ENCODE measurements at regions not wholly inside any gene's neighbourhood (a gene's known extent, or its start where the extent isn't known, plus 50 kb on each side); places are given as distances from the start of the nearest gene placed in this dataset.
"Not testable (repeated sequence)": the region's sequence is repeated elsewhere in the genome, so short reads cannot be mapped to it uniquely, and the experiment has no call there.

DNA sequence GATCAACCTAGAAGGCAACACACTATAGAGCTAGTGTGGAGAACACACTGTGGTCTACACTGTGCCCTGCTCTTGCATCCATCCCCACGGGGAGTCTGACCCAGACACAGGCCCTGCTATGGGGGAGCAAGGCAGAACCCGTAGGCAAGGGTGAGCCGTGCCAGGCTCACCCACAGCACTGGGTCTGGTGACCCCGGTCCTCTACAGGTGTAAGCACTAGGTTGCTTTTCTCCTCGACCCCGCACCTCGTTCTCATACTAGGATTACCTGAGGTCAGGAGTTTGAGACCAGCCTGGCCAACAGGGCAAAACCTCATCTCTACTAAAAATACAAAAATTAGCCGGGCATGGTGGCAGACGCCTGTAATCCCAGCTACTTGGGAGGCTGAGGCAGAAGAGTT, 286.0 kb downstream of the GOLGA6L6 start:
- CTCF ChIA-PET (ENCODE audit: partially characterized antibody) = interaction anchor here (0.6 kb wide), 1 partner anchor 26 kb away, joined by 3 read pairs; no protein-coding TSS in a partner anchor

DNA sequence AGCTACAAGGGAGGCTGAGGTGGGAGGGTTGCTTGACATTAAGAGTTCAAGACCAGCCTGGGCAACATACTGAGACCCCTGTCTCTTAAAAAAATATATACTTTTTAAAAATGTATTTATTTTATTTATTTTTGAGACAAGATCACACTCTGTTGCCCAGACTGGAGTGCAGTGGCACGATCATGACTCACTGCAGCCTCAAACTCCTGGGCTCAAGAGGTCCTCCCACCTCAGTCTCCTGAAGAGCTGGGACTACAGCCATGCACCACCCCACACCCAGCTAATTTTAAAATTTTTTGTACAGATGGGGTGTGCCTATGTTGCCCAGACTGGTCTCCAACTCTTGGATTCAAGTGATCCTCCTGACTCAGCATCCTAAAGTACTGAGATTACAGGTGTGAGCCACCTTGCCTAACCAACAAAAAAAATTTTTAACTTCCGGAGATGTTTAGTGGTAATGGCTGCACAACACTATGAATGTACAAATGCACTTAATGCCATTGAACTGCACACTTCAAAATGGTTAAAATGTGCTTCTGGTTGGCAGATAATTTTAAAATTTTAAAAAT, 288.5 kb downstream of the GOLGA6L6 start:
- H3K9me3 ChIP-seq (ENCODE audit: insufficient read depth in 2 of 2, low read depth in 1 of 2, low read length in 1 of 2) = peaks cover 8 to 80% of the 10 kb centered on the region in 2 experiments
- H3K23ac ChIP-seq (ENCODE audit: insufficient read length) = not testable (repeated sequence)
- WGBS, 2 experiments (ENCODE audit: extremely low coverage in 1 of 2, insufficient coverage in 1 of 2, insufficient read length in 1 of 2, insufficient replicate concordance in 2 of 2, low coverage in 1 of 2, low lambda C conversion rate in 2 of 2, missing lambda C conversion rate in 1 of 2) = 59% methylated on average over 2 of the region's 2 CpGs; no CpG with 5 or more reads in 1 of the 2 experiments

More for the DNA sequence above, 286.0 kb downstream of the GOLGA6L6 start:
- H3K4me3 ChIP-seq (ENCODE audit: extremely low read depth in 1 of 4, insufficient read depth in 2 of 4, low read depth in 3 of 4, low read length in 4 of 4); H3K23me2 ChIP-seq (ENCODE audit: low read depth, low read length); FAIRE-seq; H3K4me2 ChIP-seq (ENCODE audit: insufficient read depth in 1 of 2, low read depth in 2 of 2, low read length in 2 of 2); H3K14ac ChIP-seq (ENCODE audit: insufficient read length); H2AFZ ChIP-seq (ENCODE audit: low read length); H3K4me1 ChIP-seq (replicated peaks in 1 of 4; ENCODE audit: control insufficient read depth in 3 of 4, insufficient read depth in 4 of 4, low read length in 3 of 4); H2BK120ac ChIP-seq (replicated peaks; ENCODE audit: low read depth, low read length); H3K18ac ChIP-seq (ENCODE audit: extremely low read depth, low read length); H3K27me3 ChIP-seq (replicated peaks in 1 of 4; ENCODE audit: control insufficient read depth in 3 of 4, extremely low read depth in 1 of 4, insufficient read depth in 3 of 4, low read length in 3 of 4); H3K4ac ChIP-seq (replicated peaks; ENCODE audit: insufficient read length, low read depth, low read length); H3K56ac ChIP-seq (replicated peaks; ENCODE audit: insufficient read length, low read depth, low read length); POLR2A ChIA-PET (ENCODE audit: partially characterized antibody); H4K91ac ChIP-seq (replicated peaks; ENCODE audit: insufficient read length, low read length); H2AK5ac ChIP-seq (ENCODE audit: low read depth, low read length); H3K9ac ChIP-seq (replicated peaks in 1 of 4; ENCODE audit: extremely low read depth in 1 of 4, low read depth in 3 of 4, low read length in 3 of 4); H3K79me1 ChIP-seq (ENCODE audit: low read depth, low read length); H3K79me2 ChIP-seq (ENCODE audit: control insufficient read depth in 1 of 2, insufficient read depth in 2 of 2, low read length in 2 of 2); H3K23ac ChIP-seq (ENCODE audit: insufficient read length); H2BK5ac ChIP-seq (ENCODE audit: low read depth, low read length); H3K27ac ChIP-seq (ENCODE audit: low read depth, low read length); H4K8ac ChIP-seq (ENCODE audit: extremely low read depth, insufficient read depth, low read length); DNase-seq (ENCODE audit: low read depth in 1 of 2, low spot score in 2 of 2); H2BK15ac ChIP-seq (ENCODE audit: low read length); H4K5ac ChIP-seq (ENCODE audit: insufficient read length, low read depth, low read length); H4K20me1 ChIP-seq (replicated peaks in 1 of 2; ENCODE audit: control insufficient read depth in 1 of 2, insufficient read depth in 2 of 2, low read length in 2 of 2); H3K36me3 ChIP-seq (ENCODE audit: control insufficient read depth in 2 of 4, insufficient read depth in 4 of 4, low read length in 3 of 4); H2BK12ac ChIP-seq (ENCODE audit: low read depth, low read length); H2BK20ac ChIP-seq (ENCODE audit: low read length): not testable (repeated sequence)
- H3K9me3 ChIP-seq (ENCODE audit: insufficient read depth in 2 of 2, low read depth in 1 of 2, low read length in 1 of 2) = peaks cover 6 to 76% of the 10 kb centered on the region in 2 experiments; a peak in 3 of 4 replicates
- 80% methylated on average over 9 of the region's 9 CpGs; no CpG with 5 or more reads in 1 of the 2 experiments for WGBS, 2 experiments (ENCODE audit: extremely low coverage in 1 of 2, insufficient coverage in 1 of 2, insufficient read length in 1 of 2, insufficient replicate concordance in 2 of 2, low coverage in 1 of 2, low lambda C conversion rate in 2 of 2, missing lambda C conversion rate in 1 of 2)

More for the DNA sequence above, 288.5 kb downstream of the GOLGA6L6 start:
- H3K79me2 ChIP-seq (ENCODE audit: control insufficient read depth in 1 of 2, insufficient read depth in 2 of 2, low read length in 2 of 2); H3K4me1 ChIP-seq (replicated peaks in 1 of 4; ENCODE audit: control insufficient read depth in 3 of 4, insufficient read depth in 4 of 4, low read length in 3 of 4); H3K4me3 ChIP-seq (ENCODE audit: extremely low read depth in 1 of 4, insufficient read depth in 2 of 4, low read depth in 3 of 4, low read length in 4 of 4); FAIRE-seq; H2AK5ac ChIP-seq (ENCODE audit: low read depth, low read length); H3K4ac ChIP-seq (replicated peaks; ENCODE audit: insufficient read length, low read depth, low read length); H2BK12ac ChIP-seq (ENCODE audit: low read depth, low read length); H3K36me3 ChIP-seq (ENCODE audit: control insufficient read depth in 2 of 4, insufficient read depth in 4 of 4, low read length in 3 of 4); DNase-seq (ENCODE audit: low read depth in 1 of 2, low spot score in 2 of 2); H4K20me1 ChIP-seq (replicated peaks in 1 of 2; ENCODE audit: control insufficient read depth in 1 of 2, insufficient read depth in 2 of 2, low read length in 2 of 2); H3K9ac ChIP-seq (replicated peaks in 1 of 4; ENCODE audit: extremely low read depth in 1 of 4, low read depth in 3 of 4, low read length in 3 of 4); H4K91ac ChIP-seq (replicated peaks; ENCODE audit: insufficient read length, low read length); H2BK5ac ChIP-seq (ENCODE audit: low read depth, low read length); H3K18ac ChIP-seq (ENCODE audit: extremely low read depth, low read length); CTCF ChIA-PET (ENCODE audit: partially characterized antibody); H4K5ac ChIP-seq (ENCODE audit: insufficient read length, low read depth, low read length); H3K27ac ChIP-seq (ENCODE audit: low read depth, low read length); H3K23me2 ChIP-seq (ENCODE audit: low read depth, low read length); H3K27me3 ChIP-seq (replicated peaks in 1 of 4; ENCODE audit: control insufficient read depth in 3 of 4, extremely low read depth in 1 of 4, insufficient read depth in 3 of 4, low read length in 3 of 4); H2BK120ac ChIP-seq (replicated peaks; ENCODE audit: low read depth, low read length); H4K8ac ChIP-seq (ENCODE audit: extremely low read depth, insufficient read depth, low read length); POLR2A ChIA-PET (ENCODE audit: partially characterized antibody); H3K4me2 ChIP-seq (ENCODE audit: insufficient read depth in 1 of 2, low read depth in 2 of 2, low read length in 2 of 2); H2AFZ ChIP-seq (ENCODE audit: low read length); H3K79me1 ChIP-seq (ENCODE audit: low read depth, low read length); H3K14ac ChIP-seq (ENCODE audit: insufficient read length); H3K56ac ChIP-seq (replicated peaks; ENCODE audit: insufficient read length, low read depth, low read length); H2BK15ac ChIP-seq (ENCODE audit: low read length); H2BK20ac ChIP-seq (ENCODE audit: low read length): not testable (repeated sequence)
